Liver (tissue), 3 donors: ENCODE measurements at regions not wholly inside any gene's neighbourhood (a gene's known extent, or its start where the extent isn't known, plus 50 kb on each side); places are given as distances from the start of the nearest gene placed in this dataset.
"Not testable (repeated sequence)": the region's sequence is repeated elsewhere in the genome, so short reads cannot be mapped to it uniquely, and the experiment has no call there.

Experiments
- FOXA1 ChIP-seq: IDR thresholded peaks from 2 replicates; pipeline ENCODE4 v1.6.1; 2016; ENCODE audit warnings: antibody characterized with exemption
- GABPA ChIP-seq, 2 donors: IDR thresholded peaks in 1 of 2; conservative IDR thresholded peaks in 1 of 2; 2 replicates each; pipeline ENCODE4 v1.6.1; 2016; ENCODE audit warnings: antibody characterized with exemption in 2 of 2, mild to moderate bottlenecking in 1 of 2, moderate library complexity in 1 of 2
- TAF1 ChIP-seq: conservative IDR thresholded peaks from 2 replicates; pipeline ENCODE4 v1.6.1; 2016; ENCODE audit warnings: antibody characterized with exemption, mild to moderate bottlenecking
- TF ChIP-seq, protein P1 (sequence below): fragments of 150-350 bp; IDR thresholded peaks from 2 replicates; pipeline ENCODE4 v1.5.1; 2017; ENCODE audit warnings: improper control_type of control experiment, low read depth, low read length; ENCODE audit not compliant: missing input control
- TF ChIP-seq, protein P2 (sequence below): IDR thresholded peaks from 2 replicates; pipeline ENCODE4 v1.6.1; 2016; ENCODE audit warnings: antibody characterized with exemption
- TF ChIP-seq, protein P3 (sequence below): IDR thresholded peaks from 2 replicates; pipeline ENCODE4 v1.6.1; 2016; ENCODE audit warnings: antibody characterized with exemption, mild to moderate bottlenecking
- TF ChIP-seq, protein P4 (sequence below): IDR thresholded peaks from 2 replicates; pipeline ENCODE4 v1.6.1; 2016; ENCODE audit warnings: antibody characterized with exemption
- donor health status: healthy.
- donor health status: healthy.

DNA sequence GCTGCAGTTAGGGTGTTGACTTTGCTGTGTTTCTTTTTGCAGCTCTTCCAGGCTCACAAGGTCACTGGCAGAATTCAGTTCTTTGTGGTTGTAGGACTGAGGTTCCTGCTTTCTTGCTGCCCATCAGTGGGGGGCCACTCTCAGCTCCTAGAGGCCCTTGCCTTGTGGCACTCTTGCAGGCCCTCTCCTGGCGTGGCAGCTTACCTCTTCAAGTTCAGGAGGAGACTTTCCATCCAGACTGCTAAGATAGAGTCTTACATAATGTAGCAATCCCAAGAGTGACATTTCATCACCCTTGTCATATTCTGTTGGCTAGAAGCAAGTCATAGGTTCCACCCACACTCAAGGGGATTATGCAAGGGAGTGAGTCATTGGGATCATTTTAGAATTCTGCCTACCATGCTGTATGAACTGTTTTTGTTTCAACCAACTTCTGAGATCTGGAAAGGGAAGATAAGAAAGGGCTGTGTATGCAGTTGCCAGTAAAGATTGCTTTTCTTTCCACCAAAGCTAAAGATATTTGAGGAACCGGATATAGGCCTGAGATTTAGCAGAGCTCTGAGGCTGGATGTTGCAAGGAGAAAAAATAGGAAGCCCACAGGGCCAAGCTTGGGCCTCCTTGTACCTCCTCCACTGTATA, 91.7 kb downstream of the FAM72B start:
- TF ChIP-seq GABPA (IDR thresholded peaks at IDR 0.05 in 1 of 2, conservative IDR thresholded peaks at IDR 0.05 in 1 of 2); TAF1; FOXA1: not testable (repeated sequence)
- TF ChIP-seq, protein P1, sequence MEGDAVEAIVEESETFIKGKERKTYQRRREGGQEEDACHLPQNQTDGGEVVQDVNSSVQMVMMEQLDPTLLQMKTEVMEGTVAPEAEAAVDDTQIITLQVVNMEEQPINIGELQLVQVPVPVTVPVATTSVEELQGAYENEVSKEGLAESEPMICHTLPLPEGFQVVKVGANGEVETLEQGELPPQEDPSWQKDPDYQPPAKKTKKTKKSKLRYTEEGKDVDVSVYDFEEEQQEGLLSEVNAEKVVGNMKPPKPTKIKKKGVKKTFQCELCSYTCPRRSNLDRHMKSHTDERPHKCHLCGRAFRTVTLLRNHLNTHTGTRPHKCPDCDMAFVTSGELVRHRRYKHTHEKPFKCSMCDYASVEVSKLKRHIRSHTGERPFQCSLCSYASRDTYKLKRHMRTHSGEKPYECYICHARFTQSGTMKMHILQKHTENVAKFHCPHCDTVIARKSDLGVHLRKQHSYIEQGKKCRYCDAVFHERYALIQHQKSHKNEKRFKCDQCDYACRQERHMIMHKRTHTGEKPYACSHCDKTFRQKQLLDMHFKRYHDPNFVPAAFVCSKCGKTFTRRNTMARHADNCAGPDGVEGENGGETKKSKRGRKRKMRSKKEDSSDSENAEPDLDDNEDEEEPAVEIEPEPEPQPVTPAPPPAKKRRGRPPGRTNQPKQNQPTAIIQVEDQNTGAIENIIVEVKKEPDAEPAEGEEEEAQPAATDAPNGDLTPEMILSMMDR: not testable (repeated sequence)
- TF ChIP-seq, protein P2, sequence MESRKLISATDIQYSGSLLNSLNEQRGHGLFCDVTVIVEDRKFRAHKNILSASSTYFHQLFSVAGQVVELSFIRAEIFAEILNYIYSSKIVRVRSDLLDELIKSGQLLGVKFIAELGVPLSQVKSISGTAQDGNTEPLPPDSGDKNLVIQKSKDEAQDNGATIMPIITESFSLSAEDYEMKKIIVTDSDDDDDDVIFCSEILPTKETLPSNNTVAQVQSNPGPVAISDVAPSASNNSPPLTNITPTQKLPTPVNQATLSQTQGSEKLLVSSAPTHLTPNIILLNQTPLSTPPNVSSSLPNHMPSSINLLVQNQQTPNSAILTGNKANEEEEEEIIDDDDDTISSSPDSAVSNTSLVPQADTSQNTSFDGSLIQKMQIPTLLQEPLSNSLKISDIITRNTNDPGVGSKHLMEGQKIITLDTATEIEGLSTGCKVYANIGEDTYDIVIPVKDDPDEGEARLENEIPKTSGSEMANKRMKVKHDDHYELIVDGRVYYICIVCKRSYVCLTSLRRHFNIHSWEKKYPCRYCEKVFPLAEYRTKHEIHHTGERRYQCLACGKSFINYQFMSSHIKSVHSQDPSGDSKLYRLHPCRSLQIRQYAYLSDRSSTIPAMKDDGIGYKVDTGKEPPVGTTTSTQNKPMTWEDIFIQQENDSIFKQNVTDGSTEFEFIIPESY: not testable (repeated sequence)
- TF ChIP-seq, protein P3, sequence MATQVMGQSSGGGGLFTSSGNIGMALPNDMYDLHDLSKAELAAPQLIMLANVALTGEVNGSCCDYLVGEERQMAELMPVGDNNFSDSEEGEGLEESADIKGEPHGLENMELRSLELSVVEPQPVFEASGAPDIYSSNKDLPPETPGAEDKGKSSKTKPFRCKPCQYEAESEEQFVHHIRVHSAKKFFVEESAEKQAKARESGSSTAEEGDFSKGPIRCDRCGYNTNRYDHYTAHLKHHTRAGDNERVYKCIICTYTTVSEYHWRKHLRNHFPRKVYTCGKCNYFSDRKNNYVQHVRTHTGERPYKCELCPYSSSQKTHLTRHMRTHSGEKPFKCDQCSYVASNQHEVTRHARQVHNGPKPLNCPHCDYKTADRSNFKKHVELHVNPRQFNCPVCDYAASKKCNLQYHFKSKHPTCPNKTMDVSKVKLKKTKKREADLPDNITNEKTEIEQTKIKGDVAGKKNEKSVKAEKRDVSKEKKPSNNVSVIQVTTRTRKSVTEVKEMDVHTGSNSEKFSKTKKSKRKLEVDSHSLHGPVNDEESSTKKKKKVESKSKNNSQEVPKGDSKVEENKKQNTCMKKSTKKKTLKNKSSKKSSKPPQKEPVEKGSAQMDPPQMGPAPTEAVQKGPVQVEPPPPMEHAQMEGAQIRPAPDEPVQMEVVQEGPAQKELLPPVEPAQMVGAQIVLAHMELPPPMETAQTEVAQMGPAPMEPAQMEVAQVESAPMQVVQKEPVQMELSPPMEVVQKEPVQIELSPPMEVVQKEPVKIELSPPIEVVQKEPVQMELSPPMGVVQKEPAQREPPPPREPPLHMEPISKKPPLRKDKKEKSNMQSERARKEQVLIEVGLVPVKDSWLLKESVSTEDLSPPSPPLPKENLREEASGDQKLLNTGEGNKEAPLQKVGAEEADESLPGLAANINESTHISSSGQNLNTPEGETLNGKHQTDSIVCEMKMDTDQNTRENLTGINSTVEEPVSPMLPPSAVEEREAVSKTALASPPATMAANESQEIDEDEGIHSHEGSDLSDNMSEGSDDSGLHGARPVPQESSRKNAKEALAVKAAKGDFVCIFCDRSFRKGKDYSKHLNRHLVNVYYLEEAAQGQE: not testable (repeated sequence)
- TF ChIP-seq, protein P4, sequence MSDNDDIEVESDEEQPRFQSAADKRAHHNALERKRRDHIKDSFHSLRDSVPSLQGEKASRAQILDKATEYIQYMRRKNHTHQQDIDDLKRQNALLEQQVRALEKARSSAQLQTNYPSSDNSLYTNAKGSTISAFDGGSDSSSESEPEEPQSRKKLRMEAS: not testable (repeated sequence)
